Colonic mucosa (tissue), 4 donors: ENCODE measurements at regions not wholly inside any gene's neighbourhood (a gene's known extent, or its start where the extent isn't known, plus 50 kb on each side); places are given as distances from the start of the nearest gene placed in this dataset.
"Not testable (repeated sequence)": the region's sequence is repeated elsewhere in the genome, so short reads cannot be mapped to it uniquely, and the experiment has no call there.

Experiments
- DNase-seq: peaks from one replicate; pipeline ENCODE4 v3.0.0-alpha.2; 2020
- H3K27ac ChIP-seq: fragments of 200-600 bp; one replicate; pipeline ENCODE4 v1.8.0; 2021
- H3K27me3 ChIP-seq: fragments of 200-600 bp; one replicate; pipeline ENCODE4 v1.8.0; 2021
- H3K36me3 ChIP-seq: fragments of 200-600 bp; one replicate; pipeline ENCODE4 v1.8.0; 2021
- H3K4me1 ChIP-seq: fragments of 200-600 bp; one replicate; pipeline ENCODE4 v1.8.0; 2021; ENCODE audit warnings: mild to moderate bottlenecking
- H3K4me3 ChIP-seq: fragments of 200-600 bp; one replicate; pipeline ENCODE4 v1.8.0; 2021
- H3K9ac ChIP-seq, 2 donors: one replicate each; pipeline ENCODE4 v1.7.0; 2013; ENCODE audit warnings: control low read depth in 2 of 2, low read depth in 2 of 2, low read length in 2 of 2
- H3K9me3 ChIP-seq: fragments of 200-600 bp; one replicate; pipeline ENCODE4 v1.8.0; 2021
- intact Hi-C: fragments of 100-400 bp; cut with DNase I; formaldehyde crosslinking; loops from one replicate; pipeline ENCODE4 v1.14.1; 2022
- TF ChIP-seq, protein P1 (sequence below): fragments of 200-600 bp; IDR thresholded peaks from one replicate; pipeline ENCODE4 v1.8.0; 2022; ENCODE audit warnings: antibody characterized with exemption, mild to moderate bottlenecking
- donor health status: healthy.
- donor health status: DM: no; HTN: no; CAD: no.
- donor health status: DM: no; HTN: no; CAD: no.

DNA sequence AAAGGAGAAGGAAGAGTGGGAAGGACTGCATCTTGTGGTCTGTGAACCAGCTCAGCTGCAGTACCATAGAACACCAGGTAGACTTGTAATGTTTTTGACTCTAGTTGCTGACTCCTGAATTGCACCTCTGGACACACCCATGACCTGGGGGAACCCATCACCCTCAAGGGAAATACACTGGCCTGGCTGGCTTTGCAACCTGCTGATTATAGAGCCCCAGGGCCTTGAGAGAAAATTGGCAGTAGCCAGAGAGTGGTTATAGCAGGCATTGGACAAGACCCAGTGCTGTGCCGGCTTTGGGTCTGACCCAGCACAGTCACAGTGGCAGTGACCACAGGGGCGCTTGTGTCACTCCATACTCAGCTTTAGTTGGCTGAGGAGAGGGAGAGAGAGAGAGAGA lies 902.3 kb downstream of the GRID1 start:
- no peak for DNase-seq
- Histone ChIP-seq H3K9ac (no peak overlapping the region), H3K9me3 (no peaks in the 10 kb centered on the region), H3K36me3 (no peaks in the 10 kb centered on the region), H3K27me3 (no peaks in the 10 kb centered on the region), H3K4me3 (no peak overlapping the region), H3K4me1 (no peaks in the 10 kb centered on the region), H3K27ac (no peak overlapping the region)
- TF ChIP-seq, protein P1, sequence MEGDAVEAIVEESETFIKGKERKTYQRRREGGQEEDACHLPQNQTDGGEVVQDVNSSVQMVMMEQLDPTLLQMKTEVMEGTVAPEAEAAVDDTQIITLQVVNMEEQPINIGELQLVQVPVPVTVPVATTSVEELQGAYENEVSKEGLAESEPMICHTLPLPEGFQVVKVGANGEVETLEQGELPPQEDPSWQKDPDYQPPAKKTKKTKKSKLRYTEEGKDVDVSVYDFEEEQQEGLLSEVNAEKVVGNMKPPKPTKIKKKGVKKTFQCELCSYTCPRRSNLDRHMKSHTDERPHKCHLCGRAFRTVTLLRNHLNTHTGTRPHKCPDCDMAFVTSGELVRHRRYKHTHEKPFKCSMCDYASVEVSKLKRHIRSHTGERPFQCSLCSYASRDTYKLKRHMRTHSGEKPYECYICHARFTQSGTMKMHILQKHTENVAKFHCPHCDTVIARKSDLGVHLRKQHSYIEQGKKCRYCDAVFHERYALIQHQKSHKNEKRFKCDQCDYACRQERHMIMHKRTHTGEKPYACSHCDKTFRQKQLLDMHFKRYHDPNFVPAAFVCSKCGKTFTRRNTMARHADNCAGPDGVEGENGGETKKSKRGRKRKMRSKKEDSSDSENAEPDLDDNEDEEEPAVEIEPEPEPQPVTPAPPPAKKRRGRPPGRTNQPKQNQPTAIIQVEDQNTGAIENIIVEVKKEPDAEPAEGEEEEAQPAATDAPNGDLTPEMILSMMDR, result no peak
- intact Hi-C loops, result no loop called here

DNA sequence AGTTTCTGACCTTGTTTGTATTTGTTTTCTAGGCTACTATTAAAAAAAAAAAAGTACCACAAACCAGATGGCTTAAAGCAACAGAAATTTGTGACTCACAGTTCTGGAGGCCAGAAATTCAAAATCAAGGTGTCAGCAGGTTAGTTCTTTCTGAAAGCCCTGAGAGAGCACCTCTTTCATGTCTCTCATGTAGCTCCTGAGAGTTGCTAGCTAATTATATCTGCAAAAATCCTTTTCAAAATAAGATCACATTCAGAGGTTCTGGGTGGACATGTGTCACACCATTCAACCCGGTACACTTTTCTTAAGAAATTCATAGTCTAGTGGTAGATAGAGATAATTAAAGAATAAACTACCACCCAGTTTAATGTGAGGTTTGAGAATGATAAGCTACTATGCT lies 888.6 kb downstream of the GRID1 start:
- H3K27me3 ChIP-seq, result no peaks in the 10 kb centered on the region
- H3K9ac ChIP-seq, result no peak overlapping the region
- no peak overlapping the region for H3K27ac ChIP-seq
- H3K4me3 ChIP-seq, result no peak overlapping the region
- intact Hi-C loops, result no loop called here
- H3K36me3 ChIP-seq, result no peaks in the 10 kb centered on the region
- H3K4me1 ChIP-seq, result no peaks in the 10 kb centered on the region
- DNase-seq, result no peak
- no peaks in the 10 kb centered on the region for H3K9me3 ChIP-seq
- TF ChIP-seq, protein P1, result no peak

DNA sequence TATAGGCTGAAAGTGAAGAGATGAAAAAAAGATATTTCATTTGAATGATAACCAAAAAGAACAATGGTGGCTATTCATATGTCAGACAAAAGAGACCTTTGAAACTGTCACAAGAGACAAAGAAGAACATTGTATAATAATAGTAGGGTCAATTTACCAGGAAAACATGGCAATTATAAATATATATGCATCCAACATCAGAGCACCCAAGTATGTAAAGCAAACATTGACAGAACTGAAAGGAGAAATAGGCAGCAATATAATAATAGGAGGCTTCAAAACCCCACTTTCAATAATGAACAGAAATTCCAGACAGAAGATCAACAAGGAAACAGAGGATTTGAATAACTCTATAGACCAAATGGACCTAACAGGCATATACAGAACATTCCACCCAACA lies 876.2 kb downstream of the GRID1 start:
- intact Hi-C loops, result no loop called here
- no peaks in the 10 kb centered on the region for H3K9me3 ChIP-seq
- H3K27ac ChIP-seq, result no peak overlapping the region
- H3K4me1 ChIP-seq, result no peaks in the 10 kb centered on the region
- DNase-seq, result no peak
- no peaks in the 10 kb centered on the region for H3K27me3 ChIP-seq
- TF ChIP-seq, protein P1, result no peak
- H3K4me3 ChIP-seq, result no peak overlapping the region
- H3K36me3 ChIP-seq, result no peaks in the 10 kb centered on the region
- H3K9ac ChIP-seq, result no peak overlapping the region

DNA sequence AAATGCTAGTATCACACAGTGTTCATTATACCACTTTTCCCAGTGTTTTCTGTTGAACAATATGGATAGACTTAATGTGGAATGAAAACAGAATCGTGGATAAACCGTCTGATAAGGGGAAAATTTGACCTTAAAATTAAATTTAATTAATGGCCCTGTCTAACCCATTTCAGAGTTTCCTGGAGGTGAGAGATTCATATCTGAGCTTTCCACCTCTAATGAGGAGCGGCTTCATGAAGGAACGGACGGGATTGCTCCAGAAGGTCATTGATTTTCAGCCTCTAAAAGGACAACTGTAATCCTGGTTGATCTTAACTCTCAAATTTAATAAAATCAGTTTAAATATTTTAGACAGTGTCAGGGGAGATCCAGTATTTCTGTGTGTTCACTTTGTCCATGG lies 874.9 kb downstream of the GRID1 start:
- Histone ChIP-seq H3K27me3 (no peaks in the 10 kb centered on the region), H3K4me3 (no peak overlapping the region), H3K9ac (no peak overlapping the region), H3K9me3 (no peaks in the 10 kb centered on the region), H3K36me3 (no peaks in the 10 kb centered on the region), H3K27ac (no peak overlapping the region), H3K4me1 (no peaks in the 10 kb centered on the region)
- TF ChIP-seq, protein P1, result no peak
- intact Hi-C loops, result no loop called here
- DNase-seq, result no peak

DNA sequence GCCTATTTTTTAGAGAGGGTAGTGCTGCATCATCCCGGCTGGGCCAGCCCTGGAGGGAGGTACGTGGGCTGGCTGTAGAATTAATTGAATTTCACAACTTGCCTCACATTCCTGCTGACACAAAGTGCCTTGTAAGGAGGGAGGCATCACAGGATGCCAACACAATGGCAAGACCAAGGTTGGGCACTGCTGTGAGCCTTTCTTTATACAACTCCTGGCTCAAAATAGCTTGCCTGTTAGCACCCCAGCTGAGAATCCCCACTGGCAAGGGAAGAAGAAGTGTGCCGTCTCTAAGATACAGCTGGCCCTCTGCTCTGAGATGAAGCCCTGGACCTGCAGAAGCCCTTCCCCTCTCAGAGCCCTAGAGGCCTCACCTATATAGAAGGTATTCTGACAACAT lies 873.9 kb downstream of the GRID1 start:
- Histone ChIP-seq H3K27ac (no peak overlapping the region), H3K9me3 (no peaks in the 10 kb centered on the region), H3K9ac (no peak overlapping the region), H3K4me3 (no peak overlapping the region), H3K36me3 (no peaks in the 10 kb centered on the region), H3K4me1 (no peaks in the 10 kb centered on the region), H3K27me3 (no peaks in the 10 kb centered on the region)
- DNase-seq, result no peak
- intact Hi-C loops, result no loop called here
- TF ChIP-seq, protein P1, result no peak

DNA sequence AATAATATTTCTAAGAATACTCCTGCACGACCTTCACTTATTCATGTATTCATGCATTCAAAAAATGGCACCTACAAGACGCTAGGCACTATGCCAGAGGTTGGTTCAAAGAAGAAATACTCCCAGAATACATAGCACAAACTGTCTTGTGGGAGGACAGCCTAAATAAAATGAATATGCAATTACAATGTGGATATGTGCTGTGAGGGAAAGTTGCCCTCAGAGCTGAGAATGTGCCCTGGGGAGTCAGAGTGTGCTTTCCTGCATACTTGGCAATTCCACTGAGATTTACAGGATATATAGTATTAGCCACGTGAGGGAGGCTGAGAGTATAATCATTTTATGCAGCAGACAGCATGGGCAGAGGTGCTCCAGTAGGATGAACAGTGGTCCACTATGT lies 872.9 kb downstream of the GRID1 start:
- H3K9me3 ChIP-seq, result no peaks in the 10 kb centered on the region
- H3K36me3 ChIP-seq, result no peaks in the 10 kb centered on the region
- no peak for DNase-seq
- no peaks in the 10 kb centered on the region for H3K4me1 ChIP-seq
- H3K9ac ChIP-seq, result no peak overlapping the region
- no peak overlapping the region for H3K27ac ChIP-seq
- TF ChIP-seq, protein P1, result no peak
- intact Hi-C loops, result no loop called here
- H3K27me3 ChIP-seq, result no peaks in the 10 kb centered on the region
- H3K4me3 ChIP-seq, result no peak overlapping the region

DNA sequence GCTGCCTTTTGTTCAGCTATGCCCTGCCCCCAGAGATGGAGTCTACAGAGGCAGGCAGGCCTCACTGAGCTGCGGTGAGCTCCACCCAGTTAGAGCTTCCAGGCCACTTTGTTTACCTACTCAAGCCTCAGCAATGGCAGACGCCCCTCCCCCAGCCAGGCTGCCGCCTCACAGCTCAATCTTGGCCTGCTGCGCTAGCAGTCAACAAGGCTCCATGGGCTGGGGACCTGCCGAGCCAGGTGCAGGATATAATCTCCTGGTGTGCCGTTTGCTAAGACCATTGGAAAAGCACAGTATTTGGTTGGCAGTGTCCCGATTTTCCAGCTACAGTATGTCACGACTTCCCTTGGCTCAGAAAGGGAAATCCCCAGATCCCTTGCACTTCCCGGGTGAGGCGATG lies 862.0 kb downstream of the GRID1 start:
- intact Hi-C loops, result not testable (repeated sequence)

More for the DNA sequence above, 862.0 kb downstream of the GRID1 start:
- H3K36me3 ChIP-seq, H3K9me3 ChIP-seq, H3K27me3 ChIP-seq, H3K4me3 ChIP-seq, H3K9ac ChIP-seq, DNase-seq, H3K27ac ChIP-seq, H3K4me1 ChIP-seq: not testable (repeated sequence)
